ENCODE measurements at regions not wholly inside any gene's neighbourhood (a gene's known extent, or its start where the extent isn't known, plus 50 kb on each side); places are given as distances from the start of the nearest gene placed in this dataset.

DNA sequence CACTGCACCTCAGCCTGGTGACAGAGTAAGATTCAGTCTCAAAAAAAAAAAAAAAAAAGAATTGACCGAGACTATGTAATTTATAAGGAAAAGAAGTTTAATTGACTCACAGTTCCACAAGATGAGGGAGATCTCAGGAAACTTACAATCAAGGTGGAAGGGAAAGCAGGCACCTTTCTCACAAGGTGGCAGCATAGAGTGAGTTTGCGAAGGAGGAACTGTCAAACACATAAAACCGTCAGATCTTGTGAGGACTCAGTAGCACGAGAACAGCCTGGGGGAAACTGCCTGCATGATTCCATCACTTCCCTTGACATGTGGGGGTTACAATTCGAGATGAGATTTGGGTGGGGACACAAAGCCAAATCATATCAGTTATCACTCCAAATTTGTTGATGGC, 380.9 kb downstream of the EDEM1 start:
- no peak overlapping the region for H3K27ac ChIP-seq
- H3K4me3 ChIP-seq (ENCODE audit: low read depth, low read length), result no peak overlapping the region
- DNase-seq, result no peak
- no peaks in the 10 kb centered on the region for H3K36me3 ChIP-seq
- TF ChIP-seq, protein P1, sequence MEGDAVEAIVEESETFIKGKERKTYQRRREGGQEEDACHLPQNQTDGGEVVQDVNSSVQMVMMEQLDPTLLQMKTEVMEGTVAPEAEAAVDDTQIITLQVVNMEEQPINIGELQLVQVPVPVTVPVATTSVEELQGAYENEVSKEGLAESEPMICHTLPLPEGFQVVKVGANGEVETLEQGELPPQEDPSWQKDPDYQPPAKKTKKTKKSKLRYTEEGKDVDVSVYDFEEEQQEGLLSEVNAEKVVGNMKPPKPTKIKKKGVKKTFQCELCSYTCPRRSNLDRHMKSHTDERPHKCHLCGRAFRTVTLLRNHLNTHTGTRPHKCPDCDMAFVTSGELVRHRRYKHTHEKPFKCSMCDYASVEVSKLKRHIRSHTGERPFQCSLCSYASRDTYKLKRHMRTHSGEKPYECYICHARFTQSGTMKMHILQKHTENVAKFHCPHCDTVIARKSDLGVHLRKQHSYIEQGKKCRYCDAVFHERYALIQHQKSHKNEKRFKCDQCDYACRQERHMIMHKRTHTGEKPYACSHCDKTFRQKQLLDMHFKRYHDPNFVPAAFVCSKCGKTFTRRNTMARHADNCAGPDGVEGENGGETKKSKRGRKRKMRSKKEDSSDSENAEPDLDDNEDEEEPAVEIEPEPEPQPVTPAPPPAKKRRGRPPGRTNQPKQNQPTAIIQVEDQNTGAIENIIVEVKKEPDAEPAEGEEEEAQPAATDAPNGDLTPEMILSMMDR (IDR thresholded peaks at IDR 0.05; ENCODE audit: low read depth, low read length), result peak; percentile 33
- peaks cover 22% of the 10 kb centered on the region for H3K27me3 ChIP-seq (ENCODE audit: insufficient read depth, low read depth, severe bottlenecking)
- H3K9me3 ChIP-seq (ENCODE audit: severe bottlenecking), result peaks cover 3% of the 10 kb centered on the region

DNA sequence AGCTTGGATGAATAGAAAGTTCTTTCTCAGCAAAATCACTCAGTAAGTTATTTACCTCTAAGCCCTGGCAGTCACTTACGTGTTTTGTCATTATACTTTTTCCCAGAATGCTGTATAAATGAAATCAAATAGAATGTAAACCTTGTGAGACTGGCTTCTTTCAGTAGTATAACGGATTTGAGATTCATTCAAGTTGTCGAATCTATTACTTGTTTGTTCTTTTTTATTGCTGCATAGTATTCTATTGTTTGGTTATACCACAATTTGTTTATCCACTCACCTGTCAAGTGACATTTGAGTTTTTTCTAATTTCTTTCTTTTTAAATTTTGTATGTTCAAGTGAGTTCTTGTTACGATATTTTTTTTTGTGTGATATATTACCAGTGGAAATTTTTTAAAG, 381.6 kb downstream of the EDEM1 start:
- H3K27ac ChIP-seq, result no peak overlapping the region
- H3K27me3 ChIP-seq (ENCODE audit: insufficient read depth, low read depth, severe bottlenecking), result peaks cover 17% of the 10 kb centered on the region
- TF ChIP-seq, protein P1 (IDR thresholded peaks at IDR 0.05; ENCODE audit: low read depth, low read length), result no peak
- H3K4me3 ChIP-seq (ENCODE audit: low read depth, low read length), result no peak overlapping the region
- H3K36me3 ChIP-seq, result no peaks in the 10 kb centered on the region
- DNase-seq, result no peak
- H3K9me3 ChIP-seq (ENCODE audit: severe bottlenecking), result peaks cover 3% of the 10 kb centered on the region

DNA sequence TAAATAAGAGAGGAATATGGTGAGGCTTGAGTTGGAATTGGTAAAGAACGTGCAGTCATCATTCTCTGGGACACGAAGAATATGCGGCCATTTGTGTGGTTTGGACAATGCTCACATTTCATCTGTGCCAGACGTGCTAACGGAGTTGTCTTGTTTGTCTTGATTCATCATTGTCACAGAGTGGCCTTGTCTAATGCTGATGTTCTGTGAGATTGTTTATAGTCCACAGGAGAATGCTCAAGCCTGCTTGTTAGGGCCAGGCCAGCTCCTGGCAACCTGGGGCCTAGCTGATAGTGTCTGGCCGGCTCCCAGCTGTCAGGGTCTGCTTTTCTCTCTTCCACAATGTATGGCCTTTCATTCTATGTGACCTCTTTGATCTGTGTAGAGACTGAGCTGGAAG, 384.7 kb downstream of the EDEM1 start:
- H3K4me3 ChIP-seq (ENCODE audit: low read depth, low read length), result no peak overlapping the region
- H3K27ac ChIP-seq, result no peak overlapping the region
- DNase-seq, result no peak
- peaks cover 3% of the 10 kb centered on the region for H3K9me3 ChIP-seq (ENCODE audit: severe bottlenecking)
- peaks cover 29% of the 10 kb centered on the region for H3K27me3 ChIP-seq (ENCODE audit: insufficient read depth, low read depth, severe bottlenecking)
- TF ChIP-seq, protein P1 (IDR thresholded peaks at IDR 0.05; ENCODE audit: low read depth, low read length), result no peak
- no peaks in the 10 kb centered on the region for H3K36me3 ChIP-seq

- H3K27me3 ChIP-seq (ENCODE audit: insufficient read depth, low read depth, severe bottlenecking), result peaks cover 54% of the 10 kb centered on the region
- no peaks in the 10 kb centered on the region for H3K36me3 ChIP-seq
- H3K9me3 ChIP-seq (ENCODE audit: severe bottlenecking), result no peaks in the 10 kb centered on the region
- TF ChIP-seq, protein P1 (IDR thresholded peaks at IDR 0.05; ENCODE audit: low read depth, low read length), result no peak
- no peak for DNase-seq
- no peak overlapping the region for H3K27ac ChIP-seq
- H3K4me3 ChIP-seq (ENCODE audit: low read depth, low read length), result no peak overlapping the region
Measured at GRCh38 chr3:5576277-5577011, 388.9 kb downstream of the EDEM1 start.

- DNase-seq, result no peak
- H3K27ac ChIP-seq, result no peak overlapping the region
- TF ChIP-seq, protein P1 (IDR thresholded peaks at IDR 0.05; ENCODE audit: low read depth, low read length), result no peak
Measured at GRCh38 chr3:5579139-5579602, 391.7 kb downstream of the EDEM1 start.

GRCh38 chr3:5579946-5580345, 392.4 kb downstream of the EDEM1 start:
- Histone ChIP-seq H3K4me3 (ENCODE audit: low read depth, low read length) (no peak overlapping the region), H3K27ac (no peak overlapping the region), H3K9me3 (ENCODE audit: severe bottlenecking) (no peaks in the 10 kb centered on the region), H3K27me3 (ENCODE audit: insufficient read depth, low read depth, severe bottlenecking) (peaks cover 65% of the 10 kb centered on the region), H3K36me3 (no peaks in the 10 kb centered on the region)
- TF ChIP-seq, protein P1 (IDR thresholded peaks at IDR 0.05; ENCODE audit: low read depth, low read length), result no peak
- no peak for DNase-seq

More at GRCh38 chr3:5579139-5579602, 391.7 kb downstream of the EDEM1 start:
- Histone ChIP-seq H3K36me3 (no peaks in the 10 kb centered on the region), H3K9me3 (ENCODE audit: severe bottlenecking) (no peaks in the 10 kb centered on the region), H3K27me3 (ENCODE audit: insufficient read depth, low read depth, severe bottlenecking) (peaks cover 70% of the 10 kb centered on the region), H3K4me3 (ENCODE audit: low read depth, low read length) (no peak overlapping the region)

All from WERI-Rb-1 (cell line).